ENCODE measurements at regions not wholly inside any gene's neighbourhood (a gene's known extent, or its start where the extent isn't known, plus 50 kb on each side); places are given as distances from the start of the nearest gene placed in this dataset.

DNA sequence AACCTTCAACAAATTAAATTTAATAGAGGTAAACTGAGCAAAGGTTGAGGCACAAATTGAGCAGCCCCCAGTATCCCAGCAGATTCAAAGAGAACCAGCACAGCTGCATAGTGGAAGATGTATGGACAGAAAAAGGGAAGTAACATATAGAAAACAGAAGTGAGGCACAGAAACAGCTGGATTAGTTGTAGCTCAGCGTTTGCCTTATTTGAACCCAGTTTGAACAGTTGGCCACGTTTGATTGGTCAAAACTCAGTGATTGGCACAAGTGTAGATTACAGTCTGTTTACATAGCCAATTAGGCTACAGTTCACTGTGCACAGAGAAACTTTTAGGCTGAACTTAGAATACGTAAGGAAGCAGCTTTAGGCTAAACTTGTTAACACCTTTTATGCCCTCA, 315.5 kb downstream of the RMST start:
- H3K9me2 ChIP-seq = no peaks in the 10 kb centered on the region
- TF ChIP-seq, protein P1, sequence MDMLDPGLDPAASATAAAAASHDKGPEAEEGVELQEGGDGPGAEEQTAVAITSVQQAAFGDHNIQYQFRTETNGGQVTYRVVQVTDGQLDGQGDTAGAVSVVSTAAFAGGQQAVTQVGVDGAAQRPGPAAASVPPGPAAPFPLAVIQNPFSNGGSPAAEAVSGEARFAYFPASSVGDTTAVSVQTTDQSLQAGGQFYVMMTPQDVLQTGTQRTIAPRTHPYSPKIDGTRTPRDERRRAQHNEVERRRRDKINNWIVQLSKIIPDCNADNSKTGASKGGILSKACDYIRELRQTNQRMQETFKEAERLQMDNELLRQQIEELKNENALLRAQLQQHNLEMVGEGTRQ (IDR thresholded peaks at IDR 0.05; ENCODE audit: borderline replicate concordance, low read depth, low read length) = no peak
- TF ChIP-seq MXI1 (IDR thresholded peaks at IDR 0.05; ENCODE audit: low read depth, low read length) (no peak), JUND (IDR thresholded peaks at IDR 0.05) (no peak)
- H3K27me3 ChIP-seq (ENCODE audit: insufficient read depth) = no peaks in the 10 kb centered on the region
- no peaks in the 10 kb centered on the region for H4K20me1 ChIP-seq (ENCODE audit: insufficient read depth)
- no peak overlapping the region for H2AFZ ChIP-seq (ENCODE audit: low read depth)
- no peaks in the 10 kb centered on the region for H3K4me1 ChIP-seq (ENCODE audit: control insufficient read depth in 1 of 2, insufficient read depth in 2 of 2, low read depth in 1 of 2, low read length in 1 of 2)
- no peaks in the 10 kb centered on the region for H3F3A ChIP-seq (replicated peaks; ENCODE audit: insufficient read depth)
- WGBS (ENCODE audit: low lambda C conversion rate) = 15% methylated on average over 3 of the region's 3 CpGs
- DNase-seq = no peak
- H3K4me2 ChIP-seq = no peak overlapping the region
- H3K9me3 ChIP-seq = no peaks in the 10 kb centered on the region
- H3K36me3 ChIP-seq (replicated peaks in 1 of 2; ENCODE audit: control insufficient read depth in 1 of 2, insufficient read depth in 2 of 2, low read length in 1 of 2) = no peaks in the 10 kb centered on the region
- ChIA-PET POLR2A (no interaction called here), CTCF (no interaction called here)
- H3K4me3 ChIP-seq (ENCODE audit: low read depth in 2 of 2, low read length in 1 of 2) = no peak overlapping the region
- no peaks in the 10 kb centered on the region for H3K79me2 ChIP-seq (ENCODE audit: insufficient read depth)
- H3K27ac ChIP-seq (ENCODE audit: low read depth in 2 of 2, low read length in 1 of 2) = no peak overlapping the region
- no peak overlapping the region for H3K9ac ChIP-seq

DNA sequence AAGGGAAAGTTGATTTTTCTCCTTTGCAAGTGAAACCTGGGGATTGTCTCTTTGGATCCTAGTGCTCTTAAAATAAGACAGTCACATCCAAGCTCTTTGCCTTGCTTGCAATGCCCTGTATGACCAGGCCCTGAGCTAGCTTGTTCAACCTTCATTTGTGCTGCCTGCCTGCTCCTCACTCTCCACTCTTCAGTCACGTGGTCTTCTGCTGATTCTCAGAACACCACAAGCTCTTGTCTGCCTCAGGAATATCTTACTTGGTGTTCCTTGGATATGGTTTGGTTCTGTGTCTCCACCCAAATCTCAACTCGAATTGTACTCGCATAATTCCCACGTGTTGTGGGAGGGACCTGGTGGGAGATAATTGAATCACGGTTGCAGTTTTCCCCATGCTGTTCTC, 318.7 kb downstream of the RMST start:
- Histone ChIP-seq H3K27me3 (ENCODE audit: insufficient read depth) (no peaks in the 10 kb centered on the region), H3K9ac (no peak overlapping the region), H3K36me3 (replicated peaks in 1 of 2; ENCODE audit: control insufficient read depth in 1 of 2, insufficient read depth in 2 of 2, low read length in 1 of 2) (no peaks in the 10 kb centered on the region), H3K9me2 (no peaks in the 10 kb centered on the region), H3K4me2 (no peak overlapping the region), H3F3A (replicated peaks; ENCODE audit: insufficient read depth) (no peaks in the 10 kb centered on the region), H3K4me3 (ENCODE audit: low read depth in 2 of 2, low read length in 1 of 2) (no peak overlapping the region), H3K27ac (ENCODE audit: low read depth in 2 of 2, low read length in 1 of 2) (no peak overlapping the region), H3K4me1 (ENCODE audit: control insufficient read depth in 1 of 2, insufficient read depth in 2 of 2, low read depth in 1 of 2, low read length in 1 of 2) (no peaks in the 10 kb centered on the region), H2AFZ (ENCODE audit: low read depth) (no peak overlapping the region), H4K20me1 (ENCODE audit: insufficient read depth) (no peaks in the 10 kb centered on the region), H3K9me3 (no peaks in the 10 kb centered on the region), H3K79me2 (ENCODE audit: insufficient read depth) (no peaks in the 10 kb centered on the region)
- DNase-seq = no peak
- CTCF ChIA-PET = no interaction called here
- POLR2A ChIA-PET = no interaction called here
- 36% methylated on average over 5 of the region's 5 CpGs for WGBS (ENCODE audit: low lambda C conversion rate)
- no peak for TF ChIP-seq EP300 (IDR thresholded peaks at IDR 0.05; ENCODE audit: borderline replicate concordance in 1 of 2, low read depth in 1 of 2, low read length in 1 of 2)

DNA sequence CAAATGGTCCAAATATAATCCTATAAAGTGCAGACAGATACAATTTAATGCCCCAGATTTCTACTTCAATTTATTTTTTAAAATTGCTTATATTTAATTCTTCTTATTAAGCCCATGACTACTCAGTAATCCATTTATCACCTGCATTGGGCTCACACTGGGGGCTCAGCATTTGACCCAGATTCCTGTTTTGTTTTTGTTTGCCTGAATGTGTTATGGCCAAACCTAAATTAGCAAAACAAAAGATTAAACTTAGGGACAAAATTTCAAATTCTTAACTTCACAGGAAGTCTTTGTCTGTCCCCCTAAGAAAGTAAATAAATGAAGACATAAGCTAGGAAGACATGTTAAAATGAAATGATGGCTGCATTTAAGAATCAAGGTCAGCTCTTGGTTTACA, 322.3 kb downstream of the RMST start:
- Histone ChIP-seq H3K4me3 (ENCODE audit: low read depth in 2 of 2, low read length in 1 of 2) (no peak overlapping the region), H3K9me2 (no peaks in the 10 kb centered on the region; the same call in 1 of the 2 replicates), H3K9ac (no peak overlapping the region), H3K9me3 (no peaks in the 10 kb centered on the region), H3K27ac (ENCODE audit: low read depth in 2 of 2, low read length in 1 of 2) (no peak overlapping the region), H3F3A (replicated peaks; ENCODE audit: insufficient read depth) (no peaks in the 10 kb centered on the region), H3K79me2 (ENCODE audit: insufficient read depth) (no peaks in the 10 kb centered on the region), H4K20me1 (ENCODE audit: insufficient read depth) (no peaks in the 10 kb centered on the region), H3K4me1 (ENCODE audit: control insufficient read depth in 1 of 2, insufficient read depth in 2 of 2, low read depth in 1 of 2, low read length in 1 of 2) (no peaks in the 10 kb centered on the region), H3K36me3 (replicated peaks in 1 of 2; ENCODE audit: control insufficient read depth in 1 of 2, insufficient read depth in 2 of 2, low read length in 1 of 2) (no peaks in the 10 kb centered on the region), H2AFZ (ENCODE audit: low read depth) (no peak overlapping the region), H3K27me3 (ENCODE audit: insufficient read depth) (no peaks in the 10 kb centered on the region), H3K4me2 (no peak overlapping the region)
- POLR2A ChIA-PET = no interaction called here
- TF ChIP-seq CHD2 (IDR thresholded peaks at IDR 0.05; ENCODE audit: low read length, partially characterized antibody) (no peak), RXRA (IDR thresholded peaks at IDR 0.05; ENCODE audit: borderline replicate concordance, low read depth) (no peak), SMC3 (IDR thresholded peaks at IDR 0.05; ENCODE audit: low read depth, low read length) (no peak), FOXJ3 (CRISPR knock-in tag; IDR thresholded peaks at IDR 0.05) (no peak), EZH2phosphoT487 (IDR thresholded peaks at IDR 0.05; ENCODE audit: borderline replicate concordance, low read depth) (no peak)
- TF ChIP-seq, protein P2, sequence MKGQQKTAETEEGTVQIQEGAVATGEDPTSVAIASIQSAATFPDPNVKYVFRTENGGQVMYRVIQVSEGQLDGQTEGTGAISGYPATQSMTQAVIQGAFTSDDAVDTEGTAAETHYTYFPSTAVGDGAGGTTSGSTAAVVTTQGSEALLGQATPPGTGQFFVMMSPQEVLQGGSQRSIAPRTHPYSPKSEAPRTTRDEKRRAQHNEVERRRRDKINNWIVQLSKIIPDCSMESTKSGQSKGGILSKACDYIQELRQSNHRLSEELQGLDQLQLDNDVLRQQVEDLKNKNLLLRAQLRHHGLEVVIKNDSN (IDR thresholded peaks at IDR 0.05; ENCODE audit: borderline replicate concordance, low read depth) = no peak
- no peak for DNase-seq
- CTCF ChIA-PET = interaction anchor here (1.3 kb wide), 1 partner anchor 21 kb away, joined by 3 read pairs; no protein-coding TSS in a partner anchor

All from SK-N-SH (cell line).